A673 (cell line): ENCODE measurements at regions not wholly inside any gene's neighbourhood (a gene's known extent, or its start where the extent isn't known, plus 50 kb on each side); places are given as distances from the start of the nearest gene placed in this dataset.

ENCODE experiments used
- BruUV-seq: library from RNA; stranded (reverse); fragments of 400-500 nt; replicated peaks from 2 replicates; lab custom pipeline; 2021; lab: Mats Ljungman, UMichigan
- CTCF ChIA-PET: fragments of 300-600 bp; sonication (Branson Sonifier 250); formaldehyde crosslinking; loops from one replicate; lab custom pipeline; 2022; ENCODE audit warnings: antibody characterized with exemption; lab: Charles Lee
- POLR2A ChIA-PET: fragments of 300-600 bp; sonication (Branson Sonifier 250); formaldehyde crosslinking; loops from one replicate; lab custom pipeline; 2022; ENCODE audit warnings: antibody characterized with exemption; ENCODE audit not compliant: low non-redundant PET; lab: Charles Lee
- DNase-seq: peaks from one replicate; pipeline ENCODE4 v3.0.0-alpha.2; 2015; ENCODE audit warnings: low spot score
- H3K27ac ChIP-seq: fragments of 200-600 bp; sonication (generic); 2 replicates; pipeline ENCODE4 v1.5.1; 2016; ENCODE audit warnings: mixed run types, low read depth, mild to moderate bottlenecking, mixed read lengths, antibody characterized with exemption, low read length; ENCODE audit not compliant: poor library complexity, severe bottlenecking
- H3K27me3 ChIP-seq: fragments of 200-600 bp; sonication (generic); replicated peaks from 2 replicates; pipeline ENCODE4 v1.6.1; 2017; ENCODE audit warnings: mixed run types, low read depth, mild to moderate bottlenecking, mixed read lengths, antibody characterized with exemption, low read length; ENCODE audit not compliant: insufficient read depth, poor library complexity
- H3K36me3 ChIP-seq: fragments of 200-600 bp; sonication (generic); 2 replicates; pipeline ENCODE4 v1.6.1; 2016; ENCODE audit warnings: mixed run types, mild to moderate bottlenecking, mixed read lengths, antibody characterized with exemption, low read length; ENCODE audit not compliant: insufficient read depth, poor library complexity, severe bottlenecking
- H3K4me1 ChIP-seq: fragments of 200-600 bp; sonication (generic); 2 replicates; pipeline ENCODE4 v1.6.1; 2017; ENCODE audit warnings: mixed run types, mild to moderate bottlenecking, mixed read lengths, antibody characterized with exemption, low read length; ENCODE audit not compliant: insufficient read depth, poor library complexity, severe bottlenecking
- H3K4me3 ChIP-seq: fragments of 200-600 bp; sonication (generic); 2 replicates; pipeline ENCODE4 v1.5.1; 2016; ENCODE audit warnings: low read depth, mixed run types, mild to moderate bottlenecking, mixed read lengths, low read length; ENCODE audit not compliant: poor library complexity, severe bottlenecking
- H3K9me3 ChIP-seq: fragments of 200-600 bp; sonication (generic); 2 replicates; pipeline ENCODE4 v1.6.1; 2016; ENCODE audit warnings: mixed run types, low read depth, mild to moderate bottlenecking, mixed read lengths, antibody characterized with exemption, low read length; ENCODE audit not compliant: poor library complexity, severe bottlenecking
- CTCF ChIP-seq: fragments of 300-800, 200-600 bp; sonication (generic); conservative IDR thresholded peaks from 2 replicates; pipeline ENCODE4 v1.5.1; 2017; ENCODE audit warnings: low read depth, mild to moderate bottlenecking, antibody characterized with exemption, low read length, moderate library complexity, mixed read lengths
- EZH2 ChIP-seq: fragments of 200-600 bp; sonication (generic); IDR thresholded peaks from 2 replicates; pipeline ENCODE4 v1.6.1; 2017; ENCODE audit warnings: borderline replicate concordance, low read depth, mild to moderate bottlenecking, mixed read lengths, antibody characterized with exemption, low read length; ENCODE audit not compliant: poor library complexity, severe bottlenecking
- intact Hi-C: fragments of 100-400 bp; cut with micrococcal nuclease; formaldehyde crosslinking; loops from one replicate; pipeline ENCODE4 v1.10.0; 2022; ENCODE audit not compliant: unreplicated experiment

DNA sequence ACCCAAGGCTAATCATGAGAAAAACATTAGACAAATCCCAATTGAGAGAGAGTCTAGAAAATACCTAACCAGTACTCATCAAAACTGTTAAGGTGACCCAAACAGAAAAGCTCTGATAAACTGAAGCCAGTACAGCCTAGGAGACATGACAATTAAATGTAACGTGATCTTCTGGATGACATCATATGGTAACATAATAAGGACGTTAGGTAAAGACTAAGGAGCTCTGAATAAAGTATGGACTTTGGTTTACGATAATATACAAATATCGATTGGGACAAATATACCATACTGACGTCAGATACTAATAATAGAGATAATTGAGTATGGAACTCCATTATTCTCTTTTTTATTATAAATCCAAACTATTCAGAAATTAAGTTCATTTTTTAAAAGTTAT lies 561.1 kb upstream of the STEAP1 start:
- Histone ChIP-seq H3K4me3 (no peak overlapping the region), H3K4me1 (no peaks in the 10 kb centered on the region), H3K27me3 (no peaks in the 10 kb centered on the region), H3K27ac (no peak overlapping the region), H3K9me3 (no peaks in the 10 kb centered on the region), H3K36me3 (no peaks in the 10 kb centered on the region)
- ChIA-PET CTCF (no interaction called here), POLR2A (no interaction called here)
- no peak for DNase-seq
- no TSS peak for BruUV-seq
- intact Hi-C loops: no loop called here
- TF ChIP-seq EZH2 (no peak), CTCF (no peak)

GRCh38 chr7:89602984-89603383 lies 551.3 kb upstream of the STEAP1 start:
- ChIA-PET CTCF (no interaction called here), POLR2A (no interaction called here)
- Histone ChIP-seq H3K4me1 (no peaks in the 10 kb centered on the region), H3K27ac (no peak overlapping the region), H3K4me3 (no peak overlapping the region), H3K27me3 (no peaks in the 10 kb centered on the region), H3K36me3 (no peaks in the 10 kb centered on the region), H3K9me3 (no peaks in the 10 kb centered on the region)
- intact Hi-C loops: no loop called here
- BruUV-seq: no TSS peak
- no peak for TF ChIP-seq CTCF
- TF ChIP-seq EZH2: no peak
- no peak for DNase-seq

- Histone ChIP-seq H3K4me3 (no peak overlapping the region), H3K36me3 (no peaks in the 10 kb centered on the region), H3K27ac (no peak overlapping the region), H3K9me3 (no peaks in the 10 kb centered on the region), H3K27me3 (no peaks in the 10 kb centered on the region), H3K4me1 (no peaks in the 10 kb centered on the region)
- no peak for DNase-seq
- TF ChIP-seq EZH2 (no peak), CTCF (no peak)
- BruUV-seq: no TSS peak
- intact Hi-C loops: no loop called here
- POLR2A ChIA-PET: no interaction called here
- CTCF ChIA-PET: no interaction called here
Measured at GRCh38 chr7:89605362-89605761, 548.9 kb upstream of the STEAP1 start.
